CD4-positive, alpha-beta T cell treated with Interferon gamma for 1 hour (primary cell): ENCODE measurements at regions not wholly inside any gene's neighbourhood (a gene's known extent, or its start where the extent isn't known, plus 50 kb on each side); places are given as distances from the start of the nearest gene placed in this dataset.

Experiments used
- DNase-seq: peaks from one replicate; pipeline ENCODE4 v3.0.0-alpha.2; 2020

GRCh38 chr2:6641956-6642355 lies 223.8 kb downstream of the CMPK2 start:
- DNase-seq: no peak

DNA sequence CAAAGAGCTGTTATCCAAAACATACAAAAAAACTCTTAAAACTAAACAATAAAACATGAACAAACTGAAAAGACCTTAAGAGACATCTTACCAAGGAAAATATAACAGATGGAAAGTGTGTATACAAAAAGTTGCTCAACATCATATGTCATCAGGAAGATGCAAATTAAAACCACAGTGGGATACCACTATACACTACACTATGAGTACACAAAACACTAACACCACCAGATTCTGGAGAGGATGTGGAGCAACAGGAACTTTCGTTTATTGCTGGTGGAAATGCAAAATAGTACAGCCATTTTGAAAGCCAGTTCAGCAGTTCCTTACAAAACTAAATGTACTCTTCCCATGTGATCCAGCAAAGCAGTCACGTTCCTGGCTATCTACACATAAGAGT lies 221.4 kb downstream of the CMPK2 start:
- no peak for DNase-seq

GRCh38 chr2:6645004-6645403 lies 220.7 kb downstream of the CMPK2 start:
- no peak for DNase-seq

- no peak for DNase-seq
Observed at GRCh38 chr2:6645672-6646071, 220.0 kb downstream of the CMPK2 start.

DNA sequence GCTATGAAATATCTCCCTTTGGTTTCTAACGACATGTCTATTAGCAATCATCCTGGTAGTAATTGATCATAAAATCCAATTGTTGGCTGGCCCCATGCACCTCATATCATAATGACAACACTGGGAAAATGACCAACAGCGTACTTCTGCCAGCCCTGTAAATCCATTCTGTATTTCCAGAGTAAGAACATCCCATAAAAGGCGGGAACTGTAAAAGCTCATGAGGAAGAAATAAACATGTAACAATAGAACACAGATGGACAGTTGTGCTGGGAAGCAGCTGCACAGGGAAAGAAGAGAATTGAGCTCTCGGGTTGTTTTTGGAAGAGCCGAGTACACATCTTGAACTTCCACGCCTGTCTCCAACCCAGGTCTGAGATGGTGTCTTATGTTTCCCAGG lies 218.7 kb downstream of the CMPK2 start:
- DNase-seq: no peak

DNA sequence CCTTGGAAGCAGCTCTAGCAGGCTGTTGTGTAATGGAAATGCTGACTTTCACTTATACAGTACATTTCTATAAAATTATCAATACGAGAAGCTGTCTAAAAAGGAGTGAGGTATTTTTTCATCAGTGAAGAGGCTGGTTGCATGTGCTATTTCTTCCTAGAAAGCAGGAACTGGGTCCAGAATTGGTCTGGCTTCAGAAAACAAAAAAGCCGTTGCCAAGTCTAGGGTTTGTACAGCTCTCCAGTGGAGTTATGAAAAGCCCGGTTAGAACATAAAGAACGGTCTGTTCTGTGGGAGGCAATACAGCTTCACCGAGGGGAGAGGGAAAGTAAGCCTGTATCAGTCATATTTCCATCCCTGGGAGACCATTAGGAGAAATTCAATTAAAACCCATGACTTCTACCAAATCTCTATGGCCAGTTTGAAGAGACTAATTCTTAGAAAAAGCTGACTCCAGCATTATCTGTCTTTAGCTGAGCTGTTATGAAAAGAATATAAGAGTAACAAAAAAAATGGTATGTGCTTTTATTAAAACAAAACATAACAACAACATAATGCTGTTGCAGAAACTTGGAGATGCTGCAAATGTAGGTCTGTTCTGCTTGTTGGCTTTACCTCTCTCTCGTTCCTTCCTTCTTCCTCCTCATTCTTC lies 217.0 kb downstream of the CMPK2 start:
- DNase-seq: no peak

DNA sequence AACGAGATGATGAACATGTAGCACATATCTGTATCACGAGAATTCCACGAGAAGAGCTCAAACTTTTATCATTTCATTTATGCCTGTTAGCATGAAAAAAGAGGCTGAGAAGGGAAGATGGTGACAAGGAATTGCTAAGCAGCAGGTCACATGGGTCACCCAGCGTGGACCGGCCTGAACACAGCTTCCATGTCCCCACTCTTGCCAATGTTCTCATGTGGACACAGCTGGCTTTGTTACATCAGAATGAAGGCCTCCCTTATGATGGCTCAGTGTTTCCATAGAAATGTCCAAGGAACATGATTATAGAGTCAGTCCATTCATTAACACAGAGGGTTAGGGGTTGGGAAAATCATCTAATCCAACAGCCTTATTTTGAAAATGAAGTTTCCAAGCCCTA lies 215.4 kb downstream of the CMPK2 start:
- no peak for DNase-seq

GRCh38 chr2:6652251-6652650 lies 213.5 kb downstream of the CMPK2 start:
- DNase-seq: no peak

GRCh38 chr2:6653281-6653750 lies 212.4 kb downstream of the CMPK2 start:
- DNase-seq: no peak

GRCh38 chr2:6654279-6654678 lies 211.4 kb downstream of the CMPK2 start:
- DNase-seq: no peak

- DNase-seq: no peak
Observed at GRCh38 chr2:6656633-6657032, 209.1 kb downstream of the CMPK2 start.

DNA sequence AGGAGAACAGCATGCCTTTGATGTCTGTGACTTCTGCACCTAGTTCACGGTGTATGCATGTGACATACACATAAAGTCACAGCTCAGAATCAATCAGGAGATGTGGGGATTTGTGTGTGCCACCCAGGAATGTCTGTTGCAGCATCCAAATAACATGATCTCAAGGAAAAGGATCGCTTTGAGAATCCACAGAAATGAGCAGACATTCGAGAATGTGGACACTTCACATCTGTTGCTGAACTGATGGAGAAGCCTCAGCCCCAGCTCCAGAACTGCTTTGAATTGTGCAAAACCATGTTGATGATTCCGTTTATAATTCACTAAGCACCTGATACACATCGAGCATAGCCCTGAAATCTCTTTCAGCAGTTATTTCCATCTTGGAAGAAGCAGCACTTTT lies 208.6 kb downstream of the CMPK2 start:
- DNase-seq: no peak

DNA sequence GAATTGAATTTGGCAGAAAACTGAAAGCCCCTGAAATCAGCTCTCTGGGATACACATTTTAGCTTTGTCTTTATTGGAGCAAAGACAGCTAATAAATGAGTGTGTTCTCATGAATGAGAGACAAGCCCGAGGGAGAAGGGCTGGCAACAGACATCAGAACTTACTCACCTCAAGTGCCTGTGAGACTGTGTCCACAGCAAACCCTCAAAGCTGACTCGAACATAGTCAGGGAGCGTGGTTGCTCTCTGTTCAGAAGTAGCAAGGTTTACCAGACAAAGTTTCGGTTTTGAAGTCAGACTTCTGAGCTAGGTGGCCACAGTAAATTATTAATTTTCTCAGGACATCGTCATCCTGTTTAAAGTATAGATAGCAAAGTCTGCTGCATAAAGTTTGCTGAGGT lies 207.9 kb downstream of the CMPK2 start:
- DNase-seq: no peak

- DNase-seq: no peak
Observed at GRCh38 chr2:6664332-6665061, 201.2 kb downstream of the CMPK2 start.

GRCh38 chr2:6665093-6666045 lies 200.3 kb downstream of the CMPK2 start:
- DNase-seq: no peak

- DNase-seq: no peak
Observed at GRCh38 chr2:6667326-6667725, 198.4 kb downstream of the CMPK2 start.

GRCh38 chr2:6671913-6672312 lies 193.8 kb downstream of the CMPK2 start:
- DNase-seq: no peak

GRCh38 chr2:6674381-6674780 lies 191.3 kb downstream of the CMPK2 start:
- no peak for DNase-seq

- DNase-seq: no peak
Observed at GRCh38 chr2:6675791-6676190, 189.9 kb downstream of the CMPK2 start.

GRCh38 chr2:6676241-6676640 lies 189.5 kb downstream of the CMPK2 start:
- no peak for DNase-seq

DNA sequence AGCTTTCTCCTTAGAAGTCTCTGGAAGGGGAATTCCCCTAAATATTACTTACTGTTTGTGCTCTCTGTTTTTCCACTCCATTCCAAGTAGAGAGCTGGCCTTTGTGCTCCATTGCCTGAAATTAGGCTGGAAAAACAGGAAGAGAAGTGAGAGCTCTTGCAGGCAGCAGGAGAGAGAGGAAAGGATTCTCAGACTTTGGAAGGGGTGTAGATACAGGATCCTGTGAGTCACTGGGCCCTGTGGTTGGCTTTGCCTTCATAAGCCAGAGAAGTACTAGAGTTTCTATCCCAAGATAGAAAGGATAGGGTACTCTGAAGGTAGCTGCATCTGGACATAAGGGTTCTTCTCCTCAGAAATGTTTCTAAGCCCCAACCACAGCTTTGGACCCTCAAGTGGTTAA lies 188.9 kb downstream of the CMPK2 start:
- no peak for DNase-seq

GRCh38 chr2:6679471-6679870 lies 186.2 kb downstream of the CMPK2 start:
- no peak for DNase-seq

DNA sequence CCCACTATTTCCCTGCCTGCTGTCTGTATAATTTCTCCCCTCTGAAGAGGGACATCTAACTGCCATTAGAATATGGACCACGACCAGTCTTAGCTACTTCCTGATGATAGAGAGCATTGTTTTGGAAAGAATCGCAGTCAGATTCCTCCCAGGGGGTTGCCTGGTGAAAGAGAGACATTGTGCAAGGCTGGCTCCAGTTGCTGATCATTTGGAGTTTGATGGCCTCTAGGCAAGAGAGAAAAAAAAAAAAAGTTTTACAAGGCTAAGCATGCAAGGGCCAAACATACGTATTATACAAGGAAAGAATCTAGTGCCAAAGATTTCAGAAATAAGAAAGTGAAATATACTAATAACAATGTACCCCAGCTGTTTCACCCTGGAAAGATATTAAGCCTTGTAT lies 182.2 kb downstream of the CMPK2 start:
- DNase-seq: no peak

- no peak for DNase-seq
Observed at GRCh38 chr2:6685447-6685846, 180.3 kb downstream of the CMPK2 start.
